Liver (tissue), 8 donors: ENCODE measurements at regions not wholly inside any gene's neighbourhood (a gene's known extent, or its start where the extent isn't known, plus 50 kb on each side); places are given as distances from the start of the nearest gene placed in this dataset.

Source experiments
- DNase-seq: peaks from one replicate; pipeline ENCODE4 v3.0.0-alpha.2; 2017; ENCODE audit warnings: low spot score
- H3K27ac ChIP-seq, 2 donors: one replicate each; pipeline ENCODE4 v1.7.0; 2013; ENCODE audit warnings: inconsistent platforms in 2 of 2, low read length in 2 of 2, control low read depth in 1 of 2, low read depth in 1 of 2, mild to moderate bottlenecking in 1 of 2
- H3K27me3 ChIP-seq, 4 donors: one replicate each; pipeline versions ENCODE4 v1.6.1 to v1.7.0; 2013; ENCODE audit warnings: low read length in 3 of 4, inconsistent platforms in 1 of 4, mild to moderate bottlenecking in 1 of 4, moderate library complexity in 1 of 4; ENCODE audit not compliant: control insufficient read depth in 4 of 4, insufficient read depth in 4 of 4
- H3K36me3 ChIP-seq, 4 donors: one replicate each; pipeline versions ENCODE4 v1.6.1 to v1.7.0; 2013; ENCODE audit warnings: low read length in 3 of 4, mild to moderate bottlenecking in 3 of 4, low read depth in 1 of 4, moderate library complexity in 1 of 4; ENCODE audit not compliant: control insufficient read depth in 4 of 4, insufficient read depth in 3 of 4
- H3K4me1 ChIP-seq, 4 donors: one replicate each; pipeline versions ENCODE4 v1.6.1 to v1.7.0; 2013; ENCODE audit warnings: low read length in 3 of 4, mild to moderate bottlenecking in 3 of 4, moderate library complexity in 1 of 4; ENCODE audit not compliant: control insufficient read depth in 4 of 4, insufficient read depth in 4 of 4
- H3K4me3 ChIP-seq, 3 donors: one replicate each; pipeline versions ENCODE4 v1.6.1 to v1.7.0; 2013; ENCODE audit warnings: low read length in 3 of 3, control low read depth in 1 of 3, low read depth in 1 of 3, mild to moderate bottlenecking in 1 of 3
- H3K9ac ChIP-seq, 2 donors: one replicate each; pipeline ENCODE4 v1.7.0; 2013; ENCODE audit warnings: low read length in 2 of 2, mild to moderate bottlenecking in 2 of 2, moderate library complexity in 2 of 2, control low read depth in 1 of 2, low read depth in 1 of 2
- H3K9me3 ChIP-seq, 4 donors: one replicate each; pipeline versions ENCODE4 v1.6.1 to v1.7.0; 2013; ENCODE audit warnings: low read length in 3 of 4; ENCODE audit not compliant: control insufficient read depth in 4 of 4
- ATF3 ChIP-seq: IDR thresholded peaks from 2 replicates; pipeline ENCODE4 v1.6.1; 2016; ENCODE audit warnings: antibody characterized with exemption
- CTCF ChIP-seq: fragments of 150-350 bp; IDR thresholded peaks from 2 replicates; pipeline ENCODE4 v1.5.1; 2017; ENCODE audit warnings: improper control_type of control experiment, low read depth, low read length; ENCODE audit not compliant: missing input control
- EGR1 ChIP-seq, 2 donors: IDR thresholded peaks; 2 replicates each; pipeline ENCODE4 v1.6.1; 2016 to 2018; ENCODE audit warnings: antibody characterized with exemption in 2 of 2, low read depth in 2 of 2
- FOXA1 ChIP-seq: IDR thresholded peaks from 2 replicates; pipeline ENCODE4 v1.6.1; 2016; ENCODE audit warnings: antibody characterized with exemption
- FOXA2 ChIP-seq: IDR thresholded peaks from 2 replicates; pipeline ENCODE4 v1.6.1; 2016; ENCODE audit warnings: antibody characterized with exemption
- GABPA ChIP-seq, 2 donors: IDR thresholded peaks in 1 of 2; conservative IDR thresholded peaks in 1 of 2; 2 replicates each; pipeline ENCODE4 v1.6.1; 2016; ENCODE audit warnings: antibody characterized with exemption in 2 of 2, mild to moderate bottlenecking in 1 of 2, moderate library complexity in 1 of 2
- HNF4A ChIP-seq, 2 donors: conservative IDR thresholded peaks; 2 replicates each; pipeline ENCODE4 v1.6.1; 2016; ENCODE audit warnings: antibody characterized with exemption in 2 of 2, mild to moderate bottlenecking in 2 of 2
- HNF4G ChIP-seq: IDR thresholded peaks from 2 replicates; pipeline ENCODE4 v1.6.1; 2016; ENCODE audit warnings: antibody characterized with exemption
- JUND ChIP-seq, 2 donors: IDR thresholded peaks; 2 replicates each; pipeline ENCODE4 v1.6.1; 2016; ENCODE audit warnings: antibody characterized with exemption in 2 of 2
- MAX ChIP-seq: IDR thresholded peaks from 2 replicates; pipeline ENCODE4 v1.6.1; 2016; ENCODE audit warnings: antibody characterized with exemption
- NR2F2 ChIP-seq: IDR thresholded peaks from 2 replicates; pipeline ENCODE4 v1.6.1; 2016; ENCODE audit warnings: antibody characterized with exemption
- RAD21 ChIP-seq, 2 donors: IDR thresholded peaks; 2 replicates each; pipeline ENCODE4 v1.6.1; 2016; ENCODE audit warnings: antibody characterized with exemption in 2 of 2, mild to moderate bottlenecking in 2 of 2
- REST ChIP-seq: IDR thresholded peaks from 2 replicates; pipeline ENCODE4 v1.6.1; 2016; ENCODE audit warnings: antibody characterized with exemption, mild to moderate bottlenecking
- RXRA ChIP-seq, 2 donors: IDR thresholded peaks; 2 replicates each; pipeline ENCODE4 v1.6.1; 2017 to 2018; ENCODE audit warnings: antibody characterized with exemption in 2 of 2, mild to moderate bottlenecking in 1 of 2
- SP1 ChIP-seq: IDR thresholded peaks from 2 replicates; pipeline ENCODE4 v1.6.1; 2018; ENCODE audit warnings: antibody characterized with exemption, mild to moderate bottlenecking
- TAF1 ChIP-seq: conservative IDR thresholded peaks from 2 replicates; pipeline ENCODE4 v1.6.1; 2016; ENCODE audit warnings: antibody characterized with exemption, mild to moderate bottlenecking
- YY1 ChIP-seq: IDR thresholded peaks from 2 replicates; pipeline ENCODE4 v1.6.1; 2016; ENCODE audit warnings: antibody characterized with exemption, mild to moderate bottlenecking
- ZBTB33 ChIP-seq: IDR thresholded peaks from 2 replicates; pipeline ENCODE4 v1.6.1; 2016; ENCODE audit warnings: antibody characterized with exemption
- WGBS: extraction: QIAGEN DNeasy Blood & Tissue Kit; methylation state at CpG from one replicate; pipeline ENCODE4 v1.1.7; 2013; 5-methylcytosine and 5-hydroxymethylcytosine counted together
- donor health status: healthy.
- donor health status: healthy.
- donor health status: healthy.
- donor health status: healthy.
- donor health status: healthy.

GRCh38 chr22:49116486-49117120 is 711.1 kb downstream of the BRD1 start (continued):
- TF ChIP-seq CTCF (no peak), RAD21 (IDR thresholded peaks at IDR 0.05) (no peak), TAF1 (no peak), NR2F2 (no peak)

- Histone ChIP-seq H3K9ac (no peak overlapping the region), H3K27ac (no peak overlapping the region), H3K4me3 (no peak overlapping the region), H3K27me3 (no peaks in the 10 kb centered on the region), H3K4me1 (no peaks in the 10 kb centered on the region), H3K36me3 (no peaks in the 10 kb centered on the region), H3K9me3 (no peaks in the 10 kb centered on the region)
- TF ChIP-seq GABPA (IDR thresholded peaks at IDR 0.05 in 1 of 2, conservative IDR thresholded peaks at IDR 0.05 in 1 of 2) (no peak), NR2F2 (no peak), FOXA1 (no peak)
- no peak for DNase-seq
- 96% methylated on average over 19 of the region's 19 CpGs for WGBS
Measured at GRCh38 chr22:49116021-49116420, 711.7 kb downstream of the BRD1 start.

GRCh38 chr22:49115197-49115596 is 712.5 kb downstream of the BRD1 start:
- H3K4me3 ChIP-seq = no peak overlapping the region
- WGBS = 89% methylated on average over 6 of the region's 7 CpGs
- no peak overlapping the region for H3K9ac ChIP-seq
- no peaks in the 10 kb centered on the region for H3K9me3 ChIP-seq
- no peak for DNase-seq
- no peaks in the 10 kb centered on the region for H3K4me1 ChIP-seq
- no peak overlapping the region for H3K27ac ChIP-seq
- TF ChIP-seq REST (no peak), HNF4G (no peak), NR2F2 (no peak), RAD21 (IDR thresholded peaks at IDR 0.05) (no peak), MAX (no peak), FOXA2 (no peak), JUND (IDR thresholded peaks at IDR 0.05) (no peak), FOXA1 (no peak), GABPA (IDR thresholded peaks at IDR 0.05 in 1 of 2, conservative IDR thresholded peaks at IDR 0.05 in 1 of 2) (no peak), ATF3 (no peak), YY1 (no peak), CTCF (no peak), SP1 (no peak), RXRA (IDR thresholded peaks at IDR 0.05) (no peak), EGR1 (IDR thresholded peaks at IDR 0.05; ENCODE audit: low read depth in 2 of 2) (no peak), TAF1 (no peak), HNF4A (conservative IDR thresholded peaks at IDR 0.05) (no peak), ZBTB33 (no peak)
- H3K27me3 ChIP-seq = no peaks in the 10 kb centered on the region
- H3K36me3 ChIP-seq = no peaks in the 10 kb centered on the region
